ENCODE measurements at regions not wholly inside any gene's neighbourhood (a gene's known extent, or its start where the extent isn't known, plus 50 kb on each side); places are given as distances from the start of the nearest gene placed in this dataset.

- no TSS peak for BruUV-seq (replicated peaks)
- WGBS, 2 experiments (ENCODE audit: extremely low coverage in 2 of 2, insufficient read length in 1 of 2) = no CpG with 5 or more reads among the region's 5 CpGs
These were observed 560.6 kb downstream of the PRR16 start for GRCh38 chr5:121024416-121025311.

More at GRCh38 chr5:121024416-121025311, 560.6 kb downstream of the PRR16 start:
- H4K91ac ChIP-seq (ENCODE audit: insufficient read depth, low read depth, low read length) = no peak overlapping the region
- H3K56ac ChIP-seq (ENCODE audit: extremely low read depth, insufficient read depth, low read length) = no peak overlapping the region
- no peaks in the 10 kb centered on the region for H3K9me1 ChIP-seq (ENCODE audit: insufficient read depth, low read length)
- H3K4me1 ChIP-seq (ENCODE audit: control insufficient read depth, insufficient read depth, low read length) = no peaks in the 10 kb centered on the region
- H2AFZ ChIP-seq (replicated peaks; ENCODE audit: low read length, poor library complexity) = no peak overlapping the region
- H3K27ac ChIP-seq (ENCODE audit: insufficient read depth, low read length) = no peak overlapping the region
- POLR2A ChIA-PET (ENCODE audit: unreplicated experiment) = no interaction called here
- no peaks in the 10 kb centered on the region for H3K9me3 ChIP-seq (ENCODE audit: control insufficient read depth, insufficient read depth, low read length)
- no peaks in the 10 kb centered on the region for H3K79me1 ChIP-seq (ENCODE audit: low read depth in 1 of 2, low read length in 2 of 2)
- H3K27me3 ChIP-seq (ENCODE audit: control insufficient read depth, insufficient read depth, low read length) = no peaks in the 10 kb centered on the region
- DNase-seq (no peak), ATAC-seq (ENCODE audit: low read depth) (no peak)
- H2BK5ac ChIP-seq (ENCODE audit: low read depth, low read length, poor library complexity, severe bottlenecking) = no peak overlapping the region
- no peak overlapping the region for H2BK15ac ChIP-seq (ENCODE audit: low read depth, low read length)
- no peak overlapping the region for H3K4me2 ChIP-seq (ENCODE audit: low read depth, low read length)
- no peak overlapping the region for H2BK120ac ChIP-seq (ENCODE audit: low read depth, low read length)
- dilution Hi-C loops (cut with HindIII; ENCODE audit: low sequenced_read_pairs, unreplicated experiment) (no loop called here), intact Hi-C loops (cut with micrococcal nuclease) (no loop called here), in situ Hi-C loops (cut with MboI; ENCODE audit: low sequenced_read_pairs) (no loop called here)
- CTCF ChIA-PET = interaction anchor here (1.0 kb wide), 1 partner anchor 9 kb away, joined by 3 read pairs; no protein-coding TSS in a partner anchor
- H4K5ac ChIP-seq (ENCODE audit: low read depth, low read length) = no peak overlapping the region
- H2BK20ac ChIP-seq (ENCODE audit: low read depth, low read length) = no peak overlapping the region
- H3K14ac ChIP-seq (replicated peaks; ENCODE audit: low read depth, low read length) = no peak overlapping the region
- H3K23ac ChIP-seq (ENCODE audit: low read depth, low read length) = no peak overlapping the region
- H4K20me1 ChIP-seq (ENCODE audit: insufficient read depth, low read length) = no peaks in the 10 kb centered on the region
- no peak overlapping the region for H3K9ac ChIP-seq (ENCODE audit: low read depth, low read length)
- TF ChIP-seq MAFK (IDR thresholded peaks at IDR 0.05; ENCODE audit: low read depth, low read length) = no peak
- TF ChIP-seq SMC3 (IDR thresholded peaks at IDR 0.05; ENCODE audit: low read depth, low read length) = no peak
- no peak for TF ChIP-seq MAZ (IDR thresholded peaks at IDR 0.05; ENCODE audit: borderline replicate concordance, low read depth, low read length)
- H2AK5ac ChIP-seq (ENCODE audit: low read depth, low read length) = no peak overlapping the region
- H3K36me3 ChIP-seq (ENCODE audit: control insufficient read depth, insufficient read depth, low read length) = no peaks in the 10 kb centered on the region
- no peak overlapping the region for H2AK9ac ChIP-seq (replicated peaks; ENCODE audit: low read depth, low read length, poor library complexity)
- no peak overlapping the region for H3K4me3 ChIP-seq (ENCODE audit: insufficient read depth, low read depth, low read length)
- H3K4ac ChIP-seq (ENCODE audit: low read depth, low read length) = no peak overlapping the region
- no peak overlapping the region for H3K18ac ChIP-seq (ENCODE audit: low read depth, low read length)
- no peak overlapping the region for H4K8ac ChIP-seq (ENCODE audit: low read depth in 2 of 2, low read length in 2 of 2)

Measured in IMR-90 (cell line).